Transverse colon (tissue), 4 donors: ENCODE measurements at regions not wholly inside any gene's neighbourhood (a gene's known extent, or its start where the extent isn't known, plus 50 kb on each side); places are given as distances from the start of the nearest gene placed in this dataset.

Experiments
- DNase-seq: peaks from one replicate; pipeline ENCODE4 v3.0.0-alpha.2; 2019
- H3K27ac ChIP-seq, 4 donors: fragments of 200-600 bp; sonication (generic); 2 replicates each; pipeline ENCODE4 v1.5.1; 2016 to 2018; ENCODE audit warnings: inconsistent platforms in 4 of 4
- H3K27me3 ChIP-seq: fragments of 200-600 bp; sonication (generic); 2 replicates; pipeline ENCODE4 v1.5.1; 2017; ENCODE audit warnings: inconsistent platforms
- H3K36me3 ChIP-seq, 4 donors: fragments of 200-600 bp; sonication (generic); 2 replicates each; pipeline ENCODE4 v1.5.1; 2017 to 2019; ENCODE audit warnings: inconsistent platforms in 4 of 4
- H3K4me1 ChIP-seq, 4 donors: fragments of 200-600 bp; sonication (generic); 2 replicates each; pipeline ENCODE4 v1.5.1; 2017 to 2020; ENCODE audit warnings: inconsistent platforms in 4 of 4
- H3K4me3 ChIP-seq, 4 donors: fragments of 200-600 bp; sonication (generic); 1 replicate in 1 of 4; 2 replicates in 3 of 4; pipeline versions ENCODE4 v1.5.1 to v1.6.1; 2017 to 2019; ENCODE audit warnings: inconsistent platforms in 4 of 4
- H3K9me3 ChIP-seq, 2 donors: fragments of 200-600 bp; sonication (generic); 2 replicates each; pipeline ENCODE4 v1.5.1; 2017 to 2019; ENCODE audit warnings: inconsistent platforms in 2 of 2
- CTCF ChIP-seq, 5 experiments: fragments of 200-600 bp in 3 of 5; fragments of 450-650 bp in 2 of 5; sonication (generic) in 3 of 5; IDR thresholded peaks; 1 replicate in 2 of 5; 2 replicates in 3 of 5; pipeline ENCODE4 v1.5.1; 2016 to 2017; ENCODE audit warnings: antibody characterized with exemption in 5 of 5, inconsistent platforms in 3 of 5, mild to moderate bottlenecking in 2 of 5, moderate library complexity in 1 of 5
- EP300 ChIP-seq: sonication (generic); formaldehyde crosslinking; IDR thresholded peaks from one replicate; pipeline ENCODE4 v1.6.1; 2017; ENCODE audit warnings: antibody characterized with exemption, low read depth
- POLR2A ChIP-seq: fragments of 450-650 bp; IDR thresholded peaks from one replicate; pipeline ENCODE4 v1.6.1; 2016; ENCODE audit warnings: antibody characterized with exemption, mild to moderate bottlenecking, moderate library complexity
- POLR2AphosphoS5 ChIP-seq, 3 donors: sonication (generic); formaldehyde crosslinking; IDR thresholded peaks; one replicate each; pipeline ENCODE4 v1.6.1; 2016; ENCODE audit warnings: antibody characterized with exemption in 3 of 3
- WGBS, 2 donors: methylation state at CpG; one replicate each; pipeline ENCODE4 v1.1.5; 2018; ENCODE audit warnings: low coverage in 1 of 2; 5-methylcytosine and 5-hydroxymethylcytosine counted together
- in situ Hi-C, 4 donors: fragments of 200-750 bp; cut with MboI; loops; one replicate each; pipeline versions ENCODE4 v1.15.0 to v1.15.1; 2017; ENCODE audit warnings: low sequenced_read_pairs in 3 of 4, low pct_ligation_motif_present in 1 of 4, low pct_unique_long_range_greater_than_20kb in 1 of 4
- intact Hi-C: fragments of 100-400 bp; cut with DNase I; formaldehyde crosslinking; loops from one replicate; pipeline ENCODE4 v1.15.1; 2023; ENCODE audit warnings: low total_unique reads

- in situ Hi-C loops (no loop called here), intact Hi-C loops (no loop called here)
- H3K4me1 ChIP-seq, result no peaks in the 10 kb centered on the region
- WGBS, 2 donors, result 77 to 79% methylated on average over 6 to 7 of the region's 7 CpGs
- no peak overlapping the region for H3K27ac ChIP-seq
- DNase-seq, result no peak
- H3K36me3 ChIP-seq, result no peaks in the 10 kb centered on the region
- H3K27me3 ChIP-seq, result no peaks in the 10 kb centered on the region
- no peak for TF ChIP-seq POLR2A
- no peak for TF ChIP-seq POLR2AphosphoS5 (IDR thresholded peaks at IDR 0.05)
- TF ChIP-seq EP300, result no peak
- TF ChIP-seq CTCF (IDR thresholded peaks at IDR 0.05), result no peak
- H3K4me3 ChIP-seq, result no peak overlapping the region
- H3K9me3 ChIP-seq, result no peaks in the 10 kb centered on the region
These were observed 101.3 kb downstream of the AKAP11 start for GRCh38 chr13:42373048-42373812.

GRCh38 chr13:42375663-42376062, 103.7 kb downstream of the AKAP11 start:
- Histone ChIP-seq H3K9me3 (no peaks in the 10 kb centered on the region), H3K4me1 (no peaks in the 10 kb centered on the region), H3K27ac (no peak overlapping the region), H3K27me3 (no peaks in the 10 kb centered on the region), H3K36me3 (no peaks in the 10 kb centered on the region), H3K4me3 (no peak overlapping the region)
- no peak for DNase-seq
- TF ChIP-seq POLR2AphosphoS5 (IDR thresholded peaks at IDR 0.05) (no peak), CTCF (IDR thresholded peaks at IDR 0.05) (no peak), POLR2A (no peak), EP300 (no peak)
- intact Hi-C loops (no loop called here), in situ Hi-C loops (no loop called here)

GRCh38 chr13:42377640-42378382, 105.9 kb downstream of the AKAP11 start:
- intact Hi-C loops, result no loop called here
- Histone ChIP-seq H3K4me3 (no peak overlapping the region), H3K4me1 (no peaks in the 10 kb centered on the region), H3K36me3 (no peaks in the 10 kb centered on the region), H3K27ac (no peak overlapping the region), H3K9me3 (no peaks in the 10 kb centered on the region), H3K27me3 (no peaks in the 10 kb centered on the region)
- no peak for TF ChIP-seq POLR2A
- TF ChIP-seq EP300, result no peak
- no peak for TF ChIP-seq POLR2AphosphoS5 (IDR thresholded peaks at IDR 0.05)
- TF ChIP-seq CTCF (IDR thresholded peaks at IDR 0.05), result no peak
- WGBS, 2 donors, result 38 to 51% methylated on average over 4 of the region's 4 CpGs
- in situ Hi-C loops, result no loop called here
- DNase-seq, result no peak

- H3K27ac ChIP-seq, result no peak overlapping the region
- intact Hi-C loops (no loop called here), in situ Hi-C loops (no loop called here)
- 66% methylated on average over 3 of the region's 3 CpGs; no CpG with 5 or more reads in 1 of the 2 donors for WGBS, 2 donors
- H3K36me3 ChIP-seq, result no peaks in the 10 kb centered on the region
- DNase-seq, result no peak
- no peak overlapping the region for H3K4me3 ChIP-seq
- H3K4me1 ChIP-seq, result no peaks in the 10 kb centered on the region
- TF ChIP-seq POLR2AphosphoS5 (IDR thresholded peaks at IDR 0.05), result no peak
- H3K27me3 ChIP-seq, result no peaks in the 10 kb centered on the region
- no peaks in the 10 kb centered on the region for H3K9me3 ChIP-seq
These were observed 106.4 kb downstream of the AKAP11 start for GRCh38 chr13:42378383-42378780.
